ENCODE measurements at regions not wholly inside any gene's neighbourhood (a gene's known extent, or its start where the extent isn't known, plus 50 kb on each side); places are given as distances from the start of the nearest gene placed in this dataset.

DNA sequence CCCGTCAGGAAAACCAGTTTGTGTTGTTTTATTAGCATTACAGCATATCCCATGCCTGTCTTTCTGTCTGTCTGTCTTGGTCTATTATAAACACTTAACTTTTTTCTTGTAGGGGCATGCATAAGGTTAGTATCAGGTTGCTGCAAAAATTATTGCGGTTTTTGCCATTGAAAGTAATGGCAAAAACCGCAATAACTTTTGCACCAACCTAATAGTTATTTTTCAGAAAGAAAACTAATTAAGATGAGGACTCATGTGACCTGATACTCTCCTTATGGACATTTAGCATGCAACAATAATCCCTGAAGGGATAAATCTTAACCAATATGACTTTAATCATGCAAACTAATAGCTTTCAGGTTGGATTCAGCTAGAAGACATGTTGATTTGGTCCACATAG, 326.7 kb upstream of the SUCLG2 start:
- TF ChIP-seq, protein P1, sequence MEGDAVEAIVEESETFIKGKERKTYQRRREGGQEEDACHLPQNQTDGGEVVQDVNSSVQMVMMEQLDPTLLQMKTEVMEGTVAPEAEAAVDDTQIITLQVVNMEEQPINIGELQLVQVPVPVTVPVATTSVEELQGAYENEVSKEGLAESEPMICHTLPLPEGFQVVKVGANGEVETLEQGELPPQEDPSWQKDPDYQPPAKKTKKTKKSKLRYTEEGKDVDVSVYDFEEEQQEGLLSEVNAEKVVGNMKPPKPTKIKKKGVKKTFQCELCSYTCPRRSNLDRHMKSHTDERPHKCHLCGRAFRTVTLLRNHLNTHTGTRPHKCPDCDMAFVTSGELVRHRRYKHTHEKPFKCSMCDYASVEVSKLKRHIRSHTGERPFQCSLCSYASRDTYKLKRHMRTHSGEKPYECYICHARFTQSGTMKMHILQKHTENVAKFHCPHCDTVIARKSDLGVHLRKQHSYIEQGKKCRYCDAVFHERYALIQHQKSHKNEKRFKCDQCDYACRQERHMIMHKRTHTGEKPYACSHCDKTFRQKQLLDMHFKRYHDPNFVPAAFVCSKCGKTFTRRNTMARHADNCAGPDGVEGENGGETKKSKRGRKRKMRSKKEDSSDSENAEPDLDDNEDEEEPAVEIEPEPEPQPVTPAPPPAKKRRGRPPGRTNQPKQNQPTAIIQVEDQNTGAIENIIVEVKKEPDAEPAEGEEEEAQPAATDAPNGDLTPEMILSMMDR (IDR thresholded peaks at IDR 0.05) = no peak
- TF ChIP-seq POLR2A (IDR thresholded peaks at IDR 0.05) = no peak
- no peak for TF ChIP-seq POLR2AphosphoS5 (IDR thresholded peaks at IDR 0.05)
